GM10266 (cell line): ENCODE measurements at regions not wholly inside any gene's neighbourhood (a gene's known extent, or its start where the extent isn't known, plus 50 kb on each side); places are given as distances from the start of the nearest gene placed in this dataset.

Experiments
- DNase-seq: peaks from one replicate; pipeline ENCODE4 v3.0.0; 2012; ENCODE audit errors: extremely low spot score
- TF ChIP-seq, protein P1 (sequence below): IDR thresholded peaks from 2 replicates; pipeline ENCODE4 v1.5.1; 2012; ENCODE audit warnings: mild to moderate bottlenecking, low read depth; ENCODE audit not compliant: control insufficient read depth, insufficient read depth; ENCODE audit errors: missing control alignments

DNA sequence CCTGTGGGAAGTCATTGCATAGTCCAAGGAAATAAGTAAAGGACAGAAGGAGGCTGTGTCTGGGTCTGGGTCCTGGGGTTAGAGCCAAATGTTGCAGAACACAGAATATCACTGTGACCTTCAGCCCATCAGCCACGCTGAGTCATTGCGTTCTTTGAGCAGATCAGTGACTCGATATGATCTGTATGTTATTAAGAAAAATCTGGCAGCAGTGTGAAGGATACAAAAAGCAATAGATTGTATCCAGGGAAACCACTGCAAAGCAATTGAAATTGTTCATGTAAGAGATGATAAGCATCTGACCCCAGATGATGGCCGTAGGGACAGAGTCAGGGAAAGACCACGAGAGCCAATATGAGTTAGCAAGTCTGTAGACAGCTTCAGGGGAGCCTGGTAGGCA is 1575.1 kb upstream of the SLC10A2 start:
- no peak for DNase-seq
- TF ChIP-seq, protein P1, sequence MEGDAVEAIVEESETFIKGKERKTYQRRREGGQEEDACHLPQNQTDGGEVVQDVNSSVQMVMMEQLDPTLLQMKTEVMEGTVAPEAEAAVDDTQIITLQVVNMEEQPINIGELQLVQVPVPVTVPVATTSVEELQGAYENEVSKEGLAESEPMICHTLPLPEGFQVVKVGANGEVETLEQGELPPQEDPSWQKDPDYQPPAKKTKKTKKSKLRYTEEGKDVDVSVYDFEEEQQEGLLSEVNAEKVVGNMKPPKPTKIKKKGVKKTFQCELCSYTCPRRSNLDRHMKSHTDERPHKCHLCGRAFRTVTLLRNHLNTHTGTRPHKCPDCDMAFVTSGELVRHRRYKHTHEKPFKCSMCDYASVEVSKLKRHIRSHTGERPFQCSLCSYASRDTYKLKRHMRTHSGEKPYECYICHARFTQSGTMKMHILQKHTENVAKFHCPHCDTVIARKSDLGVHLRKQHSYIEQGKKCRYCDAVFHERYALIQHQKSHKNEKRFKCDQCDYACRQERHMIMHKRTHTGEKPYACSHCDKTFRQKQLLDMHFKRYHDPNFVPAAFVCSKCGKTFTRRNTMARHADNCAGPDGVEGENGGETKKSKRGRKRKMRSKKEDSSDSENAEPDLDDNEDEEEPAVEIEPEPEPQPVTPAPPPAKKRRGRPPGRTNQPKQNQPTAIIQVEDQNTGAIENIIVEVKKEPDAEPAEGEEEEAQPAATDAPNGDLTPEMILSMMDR = no peak

DNA sequence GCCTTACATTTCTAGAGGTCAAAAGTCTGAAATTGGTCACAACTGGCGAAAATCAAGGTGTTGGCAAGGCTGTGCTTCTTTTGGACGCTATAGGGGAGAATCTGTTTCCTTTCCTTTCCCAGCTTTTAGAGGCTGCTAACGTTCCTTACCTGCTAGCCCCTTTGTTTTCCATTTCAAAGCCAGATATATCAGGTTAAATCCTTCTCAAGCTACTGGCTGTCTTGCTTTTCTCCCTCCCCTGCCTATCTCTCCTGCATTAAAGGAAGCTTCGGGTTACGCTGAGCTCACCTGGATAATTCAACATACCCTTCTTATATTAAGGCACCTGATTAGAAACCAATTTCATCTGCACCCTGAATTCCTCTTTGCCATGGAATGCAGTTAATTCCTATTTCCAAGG is 1569.7 kb upstream of the SLC10A2 start:
- TF ChIP-seq, protein P1 = no peak

DNA sequence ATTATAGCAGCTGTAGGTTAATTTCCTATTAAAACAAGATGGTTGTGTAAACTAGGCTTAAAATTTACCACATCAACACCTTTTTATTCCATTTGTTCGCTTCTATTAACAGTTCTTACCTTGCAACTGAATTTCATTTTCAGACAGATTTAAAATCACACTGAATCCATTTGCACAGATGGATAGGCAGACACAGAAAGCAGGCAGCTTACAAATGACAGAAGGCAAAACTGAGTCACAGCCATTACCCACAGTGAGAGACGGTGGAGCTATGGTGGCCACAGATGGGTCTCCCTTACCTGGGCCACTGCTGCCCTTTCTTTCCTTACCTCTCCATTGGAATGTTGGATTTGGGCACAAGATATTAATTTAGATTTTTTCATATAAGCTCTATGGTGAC is 1567.8 kb upstream of the SLC10A2 start:
- TF ChIP-seq, protein P1 = no peak
- DNase-seq = no peak

More for the DNA sequence above, 1569.7 kb upstream of the SLC10A2 start:
- no peak for DNase-seq

DNA sequence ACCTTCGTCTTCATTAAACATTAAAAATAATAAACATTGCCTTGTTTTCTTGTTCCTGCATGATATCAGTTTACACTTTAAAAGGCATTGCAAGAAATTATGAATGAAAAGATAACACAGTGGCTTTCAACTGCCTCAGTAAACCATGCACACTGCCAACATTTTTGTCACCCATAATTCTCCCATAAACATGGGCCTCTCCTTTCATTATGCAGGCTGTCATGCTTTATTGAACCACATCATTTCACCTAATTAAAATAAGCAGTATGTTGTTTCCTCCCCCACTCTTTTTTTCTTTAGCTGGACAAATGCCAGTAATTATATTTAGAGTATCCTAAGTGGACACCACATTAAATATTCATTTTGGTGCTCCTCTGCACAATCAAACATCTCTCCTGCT is 1566.5 kb upstream of the SLC10A2 start:
- TF ChIP-seq, protein P1 = no peak
- DNase-seq = no peak

DNA sequence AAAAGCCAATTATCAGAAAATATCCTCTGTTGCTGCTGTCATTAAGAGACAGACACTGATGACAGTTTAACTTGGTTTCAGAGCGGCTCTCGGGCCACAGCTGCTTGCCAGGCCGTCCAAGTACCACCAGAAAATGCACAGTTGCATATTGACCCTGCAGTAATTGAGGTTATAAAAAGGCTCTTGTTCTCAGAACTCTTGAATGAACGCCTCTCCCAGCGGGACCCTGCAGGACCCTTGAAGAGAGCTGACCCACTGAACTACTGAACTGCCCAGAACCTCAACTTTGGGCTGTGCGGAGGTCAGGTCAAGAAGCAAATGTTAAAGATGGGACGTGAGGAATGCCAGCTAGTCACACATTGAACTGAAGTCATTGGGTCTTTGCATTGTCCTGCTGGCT is 1559.0 kb upstream of the SLC10A2 start:
- DNase-seq = no peak
- TF ChIP-seq, protein P1 = no peak

DNA sequence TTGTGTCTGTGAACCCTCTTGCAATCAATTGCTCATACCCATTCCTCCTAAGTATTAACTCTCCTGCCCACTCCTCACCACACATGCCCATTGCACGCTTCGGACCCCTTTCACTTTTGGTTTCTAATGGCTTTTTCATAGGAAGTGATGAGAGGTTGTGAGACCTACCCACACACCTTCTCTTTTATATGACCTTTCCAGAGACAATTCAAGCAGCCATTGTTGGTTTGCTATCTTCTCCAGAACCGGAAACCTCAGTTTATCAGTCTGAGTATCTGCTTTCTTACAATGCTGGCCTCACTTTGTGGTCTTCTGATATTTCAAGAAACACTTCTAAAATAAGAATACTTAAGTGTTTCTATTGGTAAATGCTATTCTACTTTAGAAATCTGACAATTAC is 1550.8 kb upstream of the SLC10A2 start:
- DNase-seq = no peak
- TF ChIP-seq, protein P1 = no peak

DNA sequence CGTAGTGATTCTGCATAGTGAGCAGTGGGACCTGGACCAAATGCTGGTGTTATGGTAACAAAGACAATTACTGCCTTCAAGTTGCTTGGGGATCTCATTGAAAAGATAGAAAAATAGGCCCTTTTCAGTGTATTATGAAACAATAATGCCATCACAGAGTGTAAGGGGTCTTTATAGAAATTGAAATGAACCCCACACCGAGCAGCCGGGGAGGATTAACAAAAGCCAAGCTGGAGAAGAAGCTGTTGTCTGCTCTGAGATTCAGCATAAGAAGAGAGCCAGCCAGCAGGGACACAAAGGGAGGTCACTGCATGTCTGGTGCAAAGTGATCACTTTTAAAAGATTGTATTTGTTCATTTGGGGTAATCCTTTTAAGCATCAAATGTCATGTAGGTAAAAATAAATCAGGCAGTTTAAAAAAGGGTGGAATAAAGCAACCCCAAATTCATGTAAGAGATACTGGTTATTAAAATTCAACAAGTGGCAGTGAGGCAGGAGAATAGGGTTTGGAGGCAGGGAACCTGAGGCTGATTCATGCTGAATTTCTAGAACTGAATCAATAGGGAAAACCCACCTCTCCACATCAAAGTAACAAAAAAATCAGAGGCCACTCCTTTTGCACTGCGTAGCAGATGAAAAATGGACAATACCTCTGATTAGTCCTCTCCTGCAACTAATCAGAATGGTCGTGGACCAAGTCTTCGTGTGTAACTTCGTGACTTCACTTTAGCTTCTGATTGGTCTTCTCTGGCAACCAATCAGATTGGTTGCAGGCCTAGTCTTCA is 1548.3 kb upstream of the SLC10A2 start:
- TF ChIP-seq, protein P1 = no peak
- DNase-seq = no peak
